ENCODE measurements at regions not wholly inside any gene's neighbourhood (a gene's known extent, or its start where the extent isn't known, plus 50 kb on each side); places are given as distances from the start of the nearest gene placed in this dataset.

GRCh38 chr2:103887625-103888024 lies 966.3 kb upstream of the POU3F3 start:
- H3K27me3 Mint-ChIP-seq (ENCODE audit: insufficient read depth) = no peaks in the 10 kb centered on the region
- H3K9me3 Mint-ChIP-seq = no peaks in the 10 kb centered on the region
- no peak for DNase-seq (ENCODE audit: low spot score)
- no peaks in the 10 kb centered on the region for H3K4me1 Mint-ChIP-seq (ENCODE audit: low read depth)
- intact Hi-C loops (cut with micrococcal nuclease) = no loop called here
- H3K27ac Mint-ChIP-seq = no peak overlapping the region
- H3K4me3 Mint-ChIP-seq = no peak overlapping the region
- no peaks in the 10 kb centered on the region for H3K36me3 Mint-ChIP-seq (ENCODE audit: low read depth)

- no peak overlapping the region for H3K4me3 Mint-ChIP-seq
These were observed 957.7 kb upstream of the POU3F3 start for GRCh38 chr2:103896182-103896581.

GRCh38 chr2:103898561-103898960 lies 955.4 kb upstream of the POU3F3 start:
- Mint-ChIP-seq H3K36me3 (ENCODE audit: low read depth) (no peaks in the 10 kb centered on the region), H3K4me3 (no peak overlapping the region), H3K9me3 (no peaks in the 10 kb centered on the region), H3K4me1 (ENCODE audit: low read depth) (no peaks in the 10 kb centered on the region), H3K27me3 (ENCODE audit: insufficient read depth) (no peaks in the 10 kb centered on the region), H3K27ac (no peak overlapping the region)
- DNase-seq (ENCODE audit: low spot score) = no peak
- intact Hi-C loops (cut with micrococcal nuclease) = no loop called here

More at GRCh38 chr2:103896182-103896581, 957.7 kb upstream of the POU3F3 start:
- Mint-ChIP-seq H3K4me1 (ENCODE audit: low read depth) (no peaks in the 10 kb centered on the region), H3K36me3 (ENCODE audit: low read depth) (no peaks in the 10 kb centered on the region), H3K9me3 (no peaks in the 10 kb centered on the region), H3K27ac (no peak overlapping the region), H3K27me3 (ENCODE audit: insufficient read depth) (no peaks in the 10 kb centered on the region)
- DNase-seq (ENCODE audit: low spot score) = no peak
- intact Hi-C loops (cut with micrococcal nuclease) = no loop called here

- H3K27ac Mint-ChIP-seq = no peak overlapping the region
- H3K27me3 Mint-ChIP-seq (ENCODE audit: insufficient read depth) = no peaks in the 10 kb centered on the region
- no peaks in the 10 kb centered on the region for H3K4me1 Mint-ChIP-seq (ENCODE audit: low read depth)
- no peak overlapping the region for H3K4me3 Mint-ChIP-seq
- DNase-seq (ENCODE audit: low spot score) = no peak
- no peaks in the 10 kb centered on the region for H3K9me3 Mint-ChIP-seq
- intact Hi-C loops (cut with micrococcal nuclease) = no loop called here
- H3K36me3 Mint-ChIP-seq (ENCODE audit: low read depth) = no peaks in the 10 kb centered on the region
These were observed 951.6 kb upstream of the POU3F3 start for GRCh38 chr2:103902347-103902746.

GRCh38 chr2:103921161-103921560 lies 932.8 kb upstream of the POU3F3 start:
- no peak overlapping the region for H3K4me3 Mint-ChIP-seq
- H3K27me3 Mint-ChIP-seq (ENCODE audit: insufficient read depth) = no peaks in the 10 kb centered on the region
- no peak overlapping the region for H3K27ac Mint-ChIP-seq
- intact Hi-C loops (cut with micrococcal nuclease) = no loop called here
- no peaks in the 10 kb centered on the region for H3K4me1 Mint-ChIP-seq (ENCODE audit: low read depth)
- no peak for DNase-seq (ENCODE audit: low spot score)
- H3K36me3 Mint-ChIP-seq (ENCODE audit: low read depth) = no peaks in the 10 kb centered on the region
- peaks cover 8% of the 10 kb centered on the region for H3K9me3 Mint-ChIP-seq

- Mint-ChIP-seq H3K4me3 (no peak overlapping the region), H3K27ac (no peak overlapping the region), H3K27me3 (ENCODE audit: insufficient read depth) (no peaks in the 10 kb centered on the region), H3K36me3 (ENCODE audit: low read depth) (no peaks in the 10 kb centered on the region), H3K9me3 (no peaks in the 10 kb centered on the region), H3K4me1 (ENCODE audit: low read depth) (no peaks in the 10 kb centered on the region)
- intact Hi-C loops (cut with micrococcal nuclease) = no loop called here
- no peak for DNase-seq (ENCODE audit: low spot score)
These were observed 911.7 kb upstream of the POU3F3 start for GRCh38 chr2:103942199-103942598.

GRCh38 chr2:103945083-103945482 lies 908.8 kb upstream of the POU3F3 start:
- Mint-ChIP-seq H3K36me3 (ENCODE audit: low read depth) (no peaks in the 10 kb centered on the region), H3K4me3 (no peak overlapping the region), H3K4me1 (ENCODE audit: low read depth) (no peaks in the 10 kb centered on the region), H3K27me3 (ENCODE audit: insufficient read depth) (no peaks in the 10 kb centered on the region), H3K9me3 (no peaks in the 10 kb centered on the region), H3K27ac (no peak overlapping the region)
- no peak for DNase-seq (ENCODE audit: low spot score)
- intact Hi-C loops (cut with micrococcal nuclease) = no loop called here

- Mint-ChIP-seq H3K4me1 (ENCODE audit: low read depth) (no peaks in the 10 kb centered on the region), H3K27ac (no peak overlapping the region), H3K36me3 (ENCODE audit: low read depth) (no peaks in the 10 kb centered on the region), H3K9me3 (no peaks in the 10 kb centered on the region), H3K4me3 (no peak overlapping the region), H3K27me3 (ENCODE audit: insufficient read depth) (no peaks in the 10 kb centered on the region)
- intact Hi-C loops (cut with micrococcal nuclease) = no loop called here
- no peak for DNase-seq (ENCODE audit: low spot score)
These were observed 894.5 kb upstream of the POU3F3 start for GRCh38 chr2:103959174-103960128.

- intact Hi-C loops (cut with micrococcal nuclease) = no loop called here
- H3K9me3 Mint-ChIP-seq = no peaks in the 10 kb centered on the region
- DNase-seq (ENCODE audit: low spot score) = no peak
- H3K27ac Mint-ChIP-seq = no peak overlapping the region
- H3K4me1 Mint-ChIP-seq (ENCODE audit: low read depth) = no peaks in the 10 kb centered on the region
- H3K36me3 Mint-ChIP-seq (ENCODE audit: low read depth) = no peaks in the 10 kb centered on the region
- H3K4me3 Mint-ChIP-seq = no peak overlapping the region
- H3K27me3 Mint-ChIP-seq (ENCODE audit: insufficient read depth) = no peaks in the 10 kb centered on the region
These were observed 893.8 kb upstream of the POU3F3 start for GRCh38 chr2:103960129-103960513.

- H3K27me3 Mint-ChIP-seq (ENCODE audit: insufficient read depth) = no peaks in the 10 kb centered on the region
- no peaks in the 10 kb centered on the region for H3K4me1 Mint-ChIP-seq (ENCODE audit: low read depth)
These were observed 893.0 kb upstream of the POU3F3 start for GRCh38 chr2:103960951-103961350.

GRCh38 chr2:103961862-103962261 lies 892.1 kb upstream of the POU3F3 start:
- no peak for DNase-seq (ENCODE audit: low spot score)
- no peaks in the 10 kb centered on the region for H3K4me1 Mint-ChIP-seq (ENCODE audit: low read depth)
- H3K27me3 Mint-ChIP-seq (ENCODE audit: insufficient read depth) = no peaks in the 10 kb centered on the region
- intact Hi-C loops (cut with micrococcal nuclease) = no loop called here
- H3K27ac Mint-ChIP-seq = no peak overlapping the region
- no peaks in the 10 kb centered on the region for H3K9me3 Mint-ChIP-seq
- no peak overlapping the region for H3K4me3 Mint-ChIP-seq
- H3K36me3 Mint-ChIP-seq (ENCODE audit: low read depth) = no peaks in the 10 kb centered on the region

More at GRCh38 chr2:103960951-103961350, 893.0 kb upstream of the POU3F3 start:
- intact Hi-C loops (cut with micrococcal nuclease) = no loop called here
- Mint-ChIP-seq H3K36me3 (ENCODE audit: low read depth) (no peaks in the 10 kb centered on the region), H3K27ac (no peak overlapping the region), H3K4me3 (no peak overlapping the region), H3K9me3 (no peaks in the 10 kb centered on the region)
- DNase-seq (ENCODE audit: low spot score) = no peak

GRCh38 chr2:103962670-103963069 lies 891.2 kb upstream of the POU3F3 start:
- no peak for DNase-seq (ENCODE audit: low spot score)
- Mint-ChIP-seq H3K36me3 (ENCODE audit: low read depth) (no peaks in the 10 kb centered on the region), H3K4me3 (no peak overlapping the region), H3K27me3 (ENCODE audit: insufficient read depth) (no peaks in the 10 kb centered on the region), H3K27ac (no peak overlapping the region), H3K9me3 (peaks cover 4% of the 10 kb centered on the region), H3K4me1 (ENCODE audit: low read depth) (no peaks in the 10 kb centered on the region)
- intact Hi-C loops (cut with micrococcal nuclease) = no loop called here

GRCh38 chr2:103963146-103963725 lies 890.7 kb upstream of the POU3F3 start:
- no peak for DNase-seq (ENCODE audit: low spot score)
- Mint-ChIP-seq H3K36me3 (ENCODE audit: low read depth) (no peaks in the 10 kb centered on the region), H3K9me3 (peaks cover 4% of the 10 kb centered on the region), H3K4me1 (ENCODE audit: low read depth) (no peaks in the 10 kb centered on the region), H3K4me3 (no peak overlapping the region), H3K27ac (no peak overlapping the region), H3K27me3 (ENCODE audit: insufficient read depth) (no peaks in the 10 kb centered on the region)
- intact Hi-C loops (cut with micrococcal nuclease) = no loop called here

Measured in activated T-helper 1 cell treated with anti-CD3 and anti-CD28 coated beads, Interleukin-12 subunit alpha, Interleukin-12 subunit beta, Interleukin-2, Interleukin-4 antibody, amounts not matched to agents 30 ng/mL and 10 ng/mL and 1 ng/mL, durations not matched to agents 14 hours and 24 hours and 36 hours (primary cell).